ENCODE measurements at regions not wholly inside any gene's neighbourhood (a gene's known extent, or its start where the extent isn't known, plus 50 kb on each side); places are given as distances from the start of the nearest gene placed in this dataset.

GRCh38 chr18:39345321-39345720 is 1779.7 kb upstream of the CELF4 start:
- TF ChIP-seq CTCF (IDR thresholded peaks at IDR 0.05; ENCODE audit: insufficient read depth, low read depth, low read length) (no peak), EZH2 (IDR thresholded peaks at IDR 0.05; ENCODE audit: insufficient read depth, low read length) (no peak)
